Left ventricle myocardium superior (tissue), 1 donor: ENCODE measurements at regions not wholly inside any gene's neighbourhood (a gene's known extent, or its start where the extent isn't known, plus 50 kb on each side); places are given as distances from the start of the nearest gene placed in this dataset.
"Not testable (repeated sequence)": the region's sequence is repeated elsewhere in the genome, so short reads cannot be mapped to it uniquely, and the experiment has no call there.

ENCODE experiments used
- ATAC-seq: fragments of 200-7000 bp; cut with Tn5 transposase; one replicate; pipeline ENCODE4 v1.9.1; 2020; ENCODE audit warnings: mild to moderate bottlenecking, moderate library complexity
- DNase-seq: peaks from one replicate; pipeline ENCODE4 v3.0.0-alpha.2; 2020
- intact Hi-C: fragments of 100-400 bp; cut with micrococcal nuclease; formaldehyde crosslinking; loops from one replicate; pipeline ENCODE4 v1.11.0; 2022
- donor health status: DM: no; HTN: yes; CAD: no; lungs with severe emphysema.

DNA sequence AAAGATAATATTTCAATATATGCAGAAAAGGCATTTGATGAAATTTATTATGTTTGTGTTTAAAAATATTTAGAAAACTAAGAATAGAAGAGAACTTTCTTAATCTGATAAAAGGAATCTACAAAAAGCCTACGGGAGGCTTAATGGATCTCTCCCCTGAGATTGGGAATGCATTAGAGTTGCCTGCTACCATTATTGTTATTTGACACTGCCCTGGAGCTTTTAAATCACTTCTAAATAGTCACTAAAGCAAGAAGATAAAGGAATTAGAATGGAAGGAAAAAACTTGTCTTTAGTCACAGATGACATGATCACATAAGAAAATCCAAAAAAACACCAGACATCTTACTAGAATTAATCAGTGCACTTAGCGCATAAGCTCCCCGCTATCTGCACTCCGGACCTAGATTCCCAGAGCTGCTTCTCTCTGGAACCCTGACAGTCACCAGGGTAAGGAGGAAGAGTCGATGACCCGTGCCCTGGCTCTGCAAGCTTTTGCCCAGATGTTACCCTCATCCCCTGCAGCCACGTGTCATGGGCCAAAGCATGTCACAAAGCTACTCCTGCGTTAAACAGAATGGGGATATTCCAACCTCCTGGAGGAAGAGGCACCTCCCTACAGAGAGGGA is 97.1 kb downstream of the MINAR1 start:
- ATAC-seq (no peak), DNase-seq (no peak)
- intact Hi-C loops = no loop called here

DNA sequence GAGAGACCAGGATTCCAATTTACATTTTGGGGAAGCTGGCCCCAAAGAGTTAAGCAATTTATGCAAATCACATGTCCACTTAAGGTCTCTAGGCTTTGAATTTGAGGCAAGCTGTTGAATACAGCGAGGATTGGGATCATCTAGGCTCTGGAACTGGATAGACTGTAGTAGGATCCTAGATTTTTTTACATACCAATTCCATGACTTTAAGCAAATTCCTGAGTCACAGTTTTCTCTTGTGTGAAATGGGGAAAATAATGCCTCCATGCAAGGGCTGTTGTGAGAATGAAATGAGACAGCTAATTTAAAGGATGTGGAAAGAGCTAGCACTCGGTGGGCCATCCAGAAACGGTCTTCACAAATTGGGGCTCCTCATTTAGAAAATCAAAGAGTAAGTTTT is 103.4 kb downstream of the MINAR1 start:
- intact Hi-C loops = no loop called here
- no peak for ATAC-seq

DNA sequence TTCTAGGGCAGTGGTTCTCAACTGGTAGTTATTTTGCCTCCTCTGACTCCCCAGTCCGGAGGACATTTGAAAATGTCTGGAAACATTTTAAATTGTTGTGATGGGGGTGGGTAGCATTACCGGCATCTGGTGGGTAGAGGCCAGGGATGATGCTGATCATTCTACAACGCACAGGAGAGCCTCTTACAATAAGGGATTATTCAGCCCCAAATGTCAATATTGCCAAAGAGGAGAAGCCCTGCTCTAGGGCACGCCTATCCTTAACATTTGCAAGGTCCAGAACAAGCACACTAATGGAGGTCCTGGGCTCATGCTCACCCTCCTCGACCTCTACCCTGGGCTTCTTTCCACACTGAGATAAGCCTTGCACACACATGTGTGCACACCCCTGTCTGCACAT is 106.4 kb downstream of the MINAR1 start:
- no peak for DNase-seq
- no peak for ATAC-seq
- intact Hi-C loops = no loop called here

More for the DNA sequence above, 103.4 kb downstream of the MINAR1 start:
- DNase-seq = no peak

DNA sequence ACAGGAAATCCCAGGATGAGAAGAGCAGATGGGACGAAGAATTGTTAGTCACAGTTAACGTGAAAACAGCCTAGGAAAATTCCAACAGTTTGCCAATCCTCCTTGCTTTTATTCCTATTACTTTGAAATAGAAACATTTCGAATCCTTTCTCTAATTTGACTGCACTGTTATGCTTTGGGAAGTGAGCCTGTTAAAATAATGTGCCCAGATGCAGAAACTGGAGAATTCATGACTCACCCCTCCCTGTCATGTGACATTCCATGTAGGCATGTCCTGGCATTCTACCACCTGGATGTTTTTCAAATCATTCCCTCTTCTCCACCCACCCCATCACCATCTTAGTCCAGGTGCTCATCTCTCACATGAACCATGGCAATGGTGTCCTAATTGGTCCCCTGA is 107.3 kb downstream of the MINAR1 start:
- intact Hi-C loops = no loop called here
- no peak for DNase-seq
- no peak for ATAC-seq

DNA sequence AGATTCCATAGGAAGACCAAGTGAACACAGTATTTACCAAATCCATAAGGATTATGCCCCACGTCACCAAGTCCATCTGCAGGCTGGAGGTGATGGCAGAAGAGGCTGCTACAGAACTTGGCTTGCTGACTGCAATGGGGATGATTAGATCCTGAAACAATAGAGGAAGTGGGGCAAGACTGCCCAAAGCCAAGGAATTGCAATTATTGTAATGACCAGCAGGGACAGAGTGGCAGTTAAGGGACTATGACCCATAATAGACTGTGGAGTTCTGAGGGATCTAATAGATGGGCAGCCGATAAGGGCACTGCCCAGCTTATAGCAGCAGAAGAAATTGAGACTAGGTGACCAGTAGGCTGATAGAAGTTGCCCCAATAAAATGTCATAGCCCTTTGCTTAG is 108.4 kb downstream of the MINAR1 start:
- no peak for DNase-seq
- intact Hi-C loops = no loop called here
- no peak for ATAC-seq

DNA sequence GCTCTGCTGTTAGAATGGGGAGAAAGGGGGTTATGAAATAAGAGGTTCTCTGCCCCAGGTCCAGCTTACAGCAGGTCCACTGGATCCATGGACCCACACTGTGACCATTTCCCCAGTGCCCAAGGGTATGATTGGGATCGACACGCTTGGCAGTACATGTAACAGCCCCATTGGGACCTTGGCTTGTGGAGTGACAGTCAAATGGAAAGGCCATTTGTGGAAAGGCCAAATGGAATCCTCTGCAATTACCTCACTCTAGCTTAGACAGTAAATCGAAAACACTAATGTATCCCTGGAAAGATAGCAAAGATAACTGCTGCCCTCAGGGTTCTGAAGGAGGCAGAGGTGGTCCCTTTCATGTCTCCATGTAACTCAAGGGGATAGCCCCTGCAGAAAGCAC is 109.1 kb downstream of the MINAR1 start:
- intact Hi-C loops = no loop called here
- DNase-seq (no peak), ATAC-seq (no peak)

DNA sequence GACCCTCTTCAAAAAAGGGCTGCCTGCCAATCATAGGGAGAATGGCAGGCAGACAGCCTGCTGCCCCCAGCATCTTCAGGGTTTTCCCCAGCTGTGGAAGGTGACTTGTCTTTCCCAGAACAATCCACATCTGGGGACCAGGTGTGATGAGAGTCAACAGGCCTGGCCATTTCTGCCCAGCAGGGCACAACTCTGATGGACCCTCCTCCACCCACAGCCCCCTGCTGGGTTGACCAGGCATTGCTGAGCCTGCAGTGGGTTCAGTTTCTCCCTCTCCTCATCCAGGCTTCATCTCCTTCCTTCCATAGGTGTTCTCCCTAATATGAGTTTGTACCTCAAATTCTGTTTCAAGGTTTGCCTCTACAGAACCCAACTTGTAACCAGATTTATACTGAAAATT is 111.0 kb downstream of the MINAR1 start:
- ATAC-seq = no peak
- DNase-seq = no peak
- intact Hi-C loops = no loop called here

DNA sequence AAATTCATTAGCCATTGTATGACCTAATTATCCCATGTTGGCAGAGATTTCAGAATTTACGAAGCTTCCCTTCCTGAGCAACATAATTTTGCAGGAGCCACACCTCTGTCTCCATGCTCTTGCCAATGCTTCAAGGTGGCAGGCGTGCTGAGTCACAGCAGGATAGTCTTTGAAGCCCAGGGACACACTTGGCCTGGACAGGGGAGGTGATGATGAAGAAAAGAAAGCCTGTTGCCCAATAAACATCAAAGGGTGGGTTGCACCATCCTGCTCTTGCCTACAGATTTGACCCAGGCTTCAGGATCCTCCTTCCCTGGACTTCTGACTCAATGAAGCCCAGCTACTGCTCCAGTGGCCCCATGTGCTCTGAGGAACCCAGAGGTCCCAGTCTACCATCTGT is 117.1 kb downstream of the MINAR1 start:
- intact Hi-C loops = no loop called here
- ATAC-seq (no peak), DNase-seq (no peak)

DNA sequence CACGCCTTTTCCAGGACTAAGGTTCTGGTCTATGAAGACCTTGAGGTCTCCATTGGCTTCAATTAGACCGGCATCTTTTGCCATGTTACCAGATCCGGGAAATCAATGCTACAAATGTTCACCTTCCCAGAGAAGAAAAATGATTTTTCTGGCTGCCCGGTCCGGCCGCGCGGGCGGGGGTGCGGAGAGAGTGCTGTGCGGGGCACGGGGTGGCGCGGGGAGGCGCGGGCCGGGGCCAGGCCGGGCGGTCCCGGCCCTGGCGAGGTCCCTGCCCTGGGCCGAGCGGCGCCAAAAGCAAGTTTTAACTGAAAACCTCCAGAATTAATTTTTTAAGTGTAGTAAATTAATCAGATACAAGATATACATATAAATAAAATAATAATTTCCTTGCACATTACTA is 128.2 kb downstream of the MINAR1 start:
- intact Hi-C loops = no loop called here
- no peak for ATAC-seq
- no peak for DNase-seq

DNA sequence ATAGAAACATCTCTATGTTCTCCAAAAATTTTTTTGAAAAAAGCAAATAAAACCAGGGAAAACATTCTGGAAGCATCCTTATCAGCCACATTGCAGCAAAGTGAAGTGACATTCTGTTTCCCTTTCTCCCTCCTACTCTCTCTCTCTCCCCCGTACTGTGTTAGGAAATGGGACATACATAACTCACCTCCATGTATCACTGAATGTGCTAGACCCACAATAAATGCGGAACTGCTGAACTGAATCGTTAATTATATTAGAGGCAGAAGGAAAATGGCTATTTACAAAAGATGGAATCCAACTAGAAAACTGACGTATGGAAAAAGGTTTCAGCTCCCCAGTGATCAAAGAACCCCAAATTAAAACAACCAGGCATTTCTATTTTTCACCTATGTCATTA is 129.8 kb downstream of the MINAR1 start:
- intact Hi-C loops = no loop called here
- ATAC-seq = no peak

DNA sequence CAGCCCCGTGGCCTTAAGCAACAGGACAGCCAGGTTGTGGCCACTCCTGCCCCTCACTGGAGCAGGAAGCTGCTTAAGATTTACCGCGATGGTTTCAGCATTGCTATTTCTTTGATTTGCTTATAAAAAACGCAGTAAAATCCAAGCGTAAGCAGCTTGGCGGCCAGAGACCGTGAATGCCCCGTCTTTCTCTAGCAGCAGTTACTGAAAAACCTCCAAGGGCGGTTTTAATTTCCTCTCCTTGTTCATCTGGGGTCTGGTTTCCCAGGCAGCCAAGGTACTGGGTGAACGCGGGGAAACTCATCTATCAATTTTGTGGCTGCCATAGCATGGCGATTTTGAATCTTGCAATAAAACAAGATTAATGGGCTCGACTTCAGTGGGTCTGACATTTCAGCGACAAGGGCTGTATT is 130.3 kb downstream of the MINAR1 start:
- ATAC-seq = no peak

More for the DNA sequence above, 129.8 kb downstream of the MINAR1 start:
- no peak for DNase-seq

DNA sequence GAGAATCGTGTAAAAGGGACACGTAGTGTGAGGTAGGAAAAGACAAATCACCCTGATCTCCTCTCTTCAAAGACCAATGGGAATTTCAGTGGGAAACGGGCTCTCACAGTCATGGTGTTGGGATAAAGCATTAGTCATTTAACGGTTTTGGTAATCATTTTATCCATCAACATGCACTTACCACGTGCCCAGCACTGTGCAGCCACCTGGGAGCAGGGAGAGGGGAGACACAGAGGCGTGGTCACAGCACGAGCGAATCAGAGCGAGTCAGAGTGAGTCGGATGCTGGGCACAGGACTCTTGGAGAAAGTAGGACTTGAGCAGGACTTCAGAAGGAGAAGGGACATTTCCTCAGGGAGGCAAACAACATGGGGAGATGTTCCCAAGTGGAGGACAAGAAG is 130.8 kb downstream of the MINAR1 start:
- no peak for DNase-seq
- intact Hi-C loops = no loop called here
- ATAC-seq = no peak

More for the DNA sequence above, 130.3 kb downstream of the MINAR1 start:
- no peak for DNase-seq
- intact Hi-C loops = no loop called here

DNA sequence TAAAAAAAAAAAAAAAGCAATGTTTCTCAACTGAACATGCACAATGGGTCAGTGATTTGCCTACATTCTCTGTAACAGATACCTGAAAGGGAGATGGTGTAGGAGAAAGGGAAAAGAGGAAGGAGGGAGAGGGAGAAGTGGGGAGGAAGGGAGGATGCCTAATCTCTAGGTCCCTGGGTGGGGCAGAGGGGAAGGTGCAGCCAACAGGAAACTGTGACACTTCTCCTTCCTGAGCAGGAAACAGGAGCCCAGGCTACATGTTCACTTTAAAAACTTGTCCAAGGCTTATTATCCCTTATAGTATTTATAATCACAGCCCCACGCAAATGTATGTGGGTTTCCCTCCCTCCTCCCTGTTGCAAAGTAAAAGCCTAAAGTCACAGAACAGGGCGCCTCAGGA is 137.9 kb downstream of the MINAR1 start:
- intact Hi-C loops = no loop called here
- DNase-seq (no peak), ATAC-seq (no peak)

DNA sequence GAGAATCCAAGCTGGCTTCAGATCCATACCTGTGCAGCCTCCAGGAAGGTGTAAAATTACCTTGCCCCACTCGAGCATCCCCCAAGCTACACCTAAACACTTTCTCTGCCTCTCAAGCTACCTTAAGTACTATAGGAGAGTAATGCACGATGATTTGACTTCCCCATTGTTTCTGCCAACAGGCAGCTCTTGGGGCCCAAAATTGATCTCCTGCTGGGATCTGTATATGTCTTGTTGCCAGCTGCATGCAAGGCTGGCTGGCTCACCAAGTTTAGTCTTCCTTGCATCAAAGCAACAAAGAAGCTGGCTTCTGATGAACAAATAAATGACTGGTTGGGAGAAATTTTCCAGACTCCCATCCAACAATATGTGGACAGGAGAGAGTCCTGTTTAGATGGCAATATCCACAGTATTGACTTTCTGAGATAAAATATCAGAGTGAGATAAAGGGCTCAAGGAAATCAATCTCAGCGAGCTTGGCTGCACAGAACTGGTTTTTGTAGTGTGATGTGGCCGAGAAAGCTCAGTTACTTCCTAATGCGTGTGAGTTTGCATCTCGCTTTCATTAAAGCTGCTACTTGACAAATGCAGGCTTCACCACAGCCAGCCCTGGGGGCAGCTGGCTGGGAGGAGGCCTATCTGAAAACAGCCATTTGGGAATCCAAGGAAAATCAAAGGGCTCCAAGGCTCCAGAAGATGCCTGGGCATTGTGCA is 140.7 kb downstream of the MINAR1 start:
- DNase-seq = no peak
- intact Hi-C loops = no loop called here
- ATAC-seq = no peak

DNA sequence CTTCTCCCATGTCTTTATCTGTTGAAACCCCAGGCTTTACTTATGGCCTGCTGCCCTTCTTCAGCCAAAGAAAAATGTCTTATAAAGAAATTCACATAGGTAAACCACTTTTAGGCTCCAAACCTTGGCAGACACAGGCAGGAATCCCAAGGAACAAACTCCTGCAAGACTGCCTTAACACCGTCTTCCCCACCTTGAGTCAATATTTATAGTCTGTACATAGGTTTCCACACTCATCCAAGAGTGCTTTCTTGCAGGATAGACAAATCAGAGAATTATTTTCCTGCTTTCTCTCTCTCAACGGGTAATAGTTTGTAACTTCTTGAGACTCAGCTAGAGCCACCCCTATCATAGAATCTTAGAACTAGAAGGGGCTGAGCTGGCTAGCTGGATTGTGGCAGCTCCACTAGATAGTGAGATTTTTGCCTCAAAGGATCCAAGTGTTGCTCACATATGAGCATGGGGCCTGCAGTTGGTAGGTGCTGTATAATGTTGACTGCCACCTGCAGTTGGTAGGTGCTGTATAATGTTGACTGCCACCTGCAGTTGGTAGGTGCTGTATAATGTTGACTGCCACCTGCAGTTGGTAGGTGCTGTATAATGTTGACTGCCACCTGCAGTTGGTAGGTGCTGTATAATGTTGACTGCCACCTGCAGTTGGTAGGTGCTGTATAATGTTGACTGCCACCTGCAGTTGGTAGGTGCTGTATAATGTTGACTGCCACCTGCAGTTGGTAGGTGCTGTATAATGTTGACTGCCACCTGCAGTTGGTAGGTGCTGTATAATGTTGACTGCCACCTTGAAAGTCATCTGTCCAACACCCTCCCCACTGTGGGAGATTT is 142.5 kb downstream of the MINAR1 start:
- ATAC-seq, intact Hi-C loops, DNase-seq: not testable (repeated sequence)

DNA sequence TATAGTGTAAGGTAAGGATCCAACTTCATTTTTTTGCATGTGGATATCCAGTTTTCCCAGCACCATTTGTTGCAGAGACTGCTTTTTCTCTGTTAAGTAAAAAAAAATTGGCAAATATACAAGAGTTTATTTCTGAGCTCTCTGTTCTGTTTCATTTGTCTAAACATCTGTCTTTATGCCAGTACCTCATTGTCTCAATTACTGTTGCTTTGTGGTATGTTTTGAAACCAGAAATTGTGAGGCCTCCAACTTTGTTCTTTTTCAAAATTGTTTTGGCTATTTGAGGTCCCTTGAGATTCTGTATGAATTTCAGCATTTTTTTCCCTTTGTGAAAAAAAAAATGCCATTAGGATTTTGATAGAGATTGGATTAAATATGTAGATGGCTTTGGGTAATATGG is 150.5 kb downstream of the MINAR1 start:
- no peak for DNase-seq
- intact Hi-C loops = no loop called here
- ATAC-seq = no peak

DNA sequence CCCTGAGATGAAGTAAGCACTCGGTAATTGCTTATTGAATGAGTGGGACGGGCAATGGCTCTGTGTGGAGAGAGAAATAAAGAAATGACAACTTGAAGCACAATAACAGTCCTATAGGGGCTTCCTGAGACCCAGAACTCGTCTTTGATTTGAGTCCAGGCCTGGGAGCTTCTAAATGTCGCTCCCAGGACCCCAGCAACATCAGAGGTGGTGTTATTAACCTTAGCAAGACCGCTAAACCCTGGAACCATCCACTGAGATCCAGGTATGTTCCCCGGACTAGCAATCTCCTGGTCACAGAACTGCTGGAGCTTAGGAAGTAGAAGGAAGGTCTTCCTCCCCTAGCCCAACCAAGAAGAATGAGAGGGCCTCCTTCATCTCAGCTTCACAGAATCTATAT is 160.0 kb downstream of the MINAR1 start:
- intact Hi-C loops = no loop called here
- DNase-seq = no peak
- ATAC-seq = no peak

DNA sequence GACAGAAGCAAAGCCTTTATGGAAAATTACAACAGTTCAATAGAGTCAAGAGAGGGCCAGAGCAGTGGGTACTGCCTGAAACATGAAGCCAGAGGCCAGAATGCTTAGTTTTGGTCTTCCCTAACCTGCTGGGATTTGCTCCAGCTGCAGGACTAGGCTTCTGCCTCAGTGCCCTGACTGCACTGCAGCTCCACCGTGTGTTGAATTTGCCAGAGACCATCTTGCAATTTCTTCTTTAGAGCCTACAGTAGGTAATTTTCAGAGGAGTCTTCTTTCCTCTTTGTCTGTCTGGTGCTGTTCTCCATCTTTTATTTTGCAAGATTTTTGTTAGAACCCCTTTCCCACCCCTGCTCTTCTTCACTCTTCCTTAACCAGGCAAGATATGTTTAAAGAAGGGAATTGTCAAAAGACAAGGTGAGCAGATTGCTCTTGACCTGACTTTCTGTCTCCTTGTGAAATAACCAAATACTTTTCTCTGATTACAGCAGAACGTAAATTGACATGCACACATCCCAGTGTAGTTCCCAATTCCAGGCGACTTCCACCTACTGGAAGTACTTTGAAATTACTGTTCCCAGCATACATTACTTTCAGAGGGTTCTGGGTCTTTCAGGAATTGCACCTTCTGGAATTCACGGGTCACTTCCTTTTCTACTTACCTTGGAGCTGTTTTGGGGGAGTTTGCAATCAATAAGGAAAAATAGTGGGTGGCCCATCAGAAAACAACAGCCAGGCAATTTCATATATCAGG is 161.2 kb downstream of the MINAR1 start:
- intact Hi-C loops = no loop called here
- DNase-seq (no peak), ATAC-seq (no peak)

DNA sequence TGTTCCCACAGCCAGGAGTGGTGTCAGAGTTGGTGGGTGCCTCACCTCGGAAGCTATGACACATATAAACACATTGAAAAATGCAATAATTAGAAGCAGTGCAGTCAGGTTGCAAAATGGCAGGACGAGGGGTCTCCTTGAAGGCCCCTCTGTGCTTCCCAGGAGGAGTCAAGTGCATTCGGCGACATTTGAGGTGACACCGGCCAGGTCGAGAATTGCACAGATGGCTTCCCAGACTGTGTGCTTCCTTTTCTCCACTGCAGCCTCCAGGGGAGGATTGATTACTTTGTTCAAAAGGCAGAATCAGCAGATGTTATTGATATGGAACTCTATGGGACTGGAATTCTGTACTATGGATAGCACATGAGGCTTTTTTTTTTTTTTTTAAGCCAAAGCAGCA is 163.2 kb downstream of the MINAR1 start:
- no peak for ATAC-seq
- DNase-seq = no peak
- intact Hi-C loops = no loop called here
